Activated CD4-positive, CD25-positive, alpha-beta regulatory T cell treated with anti-CD3 and anti-CD28 coated beads, Interleukin-2, amount 50 U/mL, for 16 hours (primary cell): ENCODE measurements at regions not wholly inside any gene's neighbourhood (a gene's known extent, or its start where the extent isn't known, plus 50 kb on each side); places are given as distances from the start of the nearest gene placed in this dataset.
"Not testable (repeated sequence)": the region's sequence is repeated elsewhere in the genome, so short reads cannot be mapped to it uniquely, and the experiment has no call there.

ENCODE experiments used
- DNase-seq: peaks from one replicate; pipeline ENCODE4 v3.0.0-alpha.2; 2020; ENCODE audit warnings: low read depth, low spot score

- DNase-seq = no peak
These were observed 118.7 kb upstream of the SLCO6A1 start for GRCh38 chr5:102617191-102618187.

- no peak for DNase-seq
These were observed 123.5 kb upstream of the SLCO6A1 start for GRCh38 chr5:102622262-102622661.

GRCh38 chr5:102623329-102624065 is 124.7 kb upstream of the SLCO6A1 start:
- no peak for DNase-seq

- DNase-seq = no peak
These were observed 125.6 kb upstream of the SLCO6A1 start for GRCh38 chr5:102624405-102624804.

GRCh38 chr5:102625468-102625867 is 126.7 kb upstream of the SLCO6A1 start:
- DNase-seq = no peak

GRCh38 chr5:102625928-102626327 is 127.1 kb upstream of the SLCO6A1 start:
- no peak for DNase-seq

GRCh38 chr5:102627315-102627714 is 127.8 kb upstream of the PAM start:
- no peak for DNase-seq

- DNase-seq = no peak
These were observed 126.5 kb upstream of the PAM start for GRCh38 chr5:102628441-102629175.

GRCh38 chr5:102629827-102630605 is 125.1 kb upstream of the PAM start:
- no peak for DNase-seq

GRCh38 chr5:102635399-102635798 is 119.7 kb upstream of the PAM start:
- not testable (repeated sequence) for DNase-seq

- no peak for DNase-seq
These were observed 116.8 kb upstream of the PAM start for GRCh38 chr5:102638316-102638715.

- no peak for DNase-seq
These were observed 116.0 kb upstream of the PAM start for GRCh38 chr5:102638912-102639652.

GRCh38 chr5:102649731-102650130 is 105.4 kb upstream of the PAM start:
- no peak for DNase-seq

GRCh38 chr5:102651466-102651865 is 103.6 kb upstream of the PAM start:
- DNase-seq = no peak

GRCh38 chr5:102654559-102655349 is 100.4 kb upstream of the PAM start:
- DNase-seq = no peak

- DNase-seq = no peak
These were observed 96.0 kb upstream of the PAM start for GRCh38 chr5:102659151-102659550.

GRCh38 chr5:102660111-102660510 is 95.0 kb upstream of the PAM start:
- DNase-seq = no peak

- no peak for DNase-seq
These were observed 91.2 kb upstream of the PAM start for GRCh38 chr5:102663749-102664530.
